IMR-90 (cell line): ENCODE measurements at regions not wholly inside any gene's neighbourhood (a gene's known extent, or its start where the extent isn't known, plus 50 kb on each side); places are given as distances from the start of the nearest gene placed in this dataset.

Experiments used
- CEBPB ChIP-seq: IDR thresholded peaks from 2 replicates; pipeline ENCODE4 v1.6.1; 2012; ENCODE audit warnings: low read depth, low read length, improper control_type of control experiment
- CTCF ChIP-seq: conservative IDR thresholded peaks from 2 replicates; pipeline ENCODE4 v1.5.1; 2012; ENCODE audit warnings: mild to moderate bottlenecking, low read depth, low read length, improper control_type of control experiment
- MAZ ChIP-seq: IDR thresholded peaks from 2 replicates; pipeline ENCODE4 v1.6.1; 2012; ENCODE audit warnings: low read depth, mild to moderate bottlenecking, low read length, improper control_type of control experiment, moderate library complexity, borderline replicate concordance
- POLR2A ChIP-seq: IDR thresholded peaks from 2 replicates; pipeline ENCODE4 v1.6.1; 2012; ENCODE audit warnings: mild to moderate bottlenecking, low read depth, low read length
- SMC3 ChIP-seq: fragments of 150-350 bp; IDR thresholded peaks from 2 replicates; pipeline ENCODE4 v1.6.1; 2016; ENCODE audit warnings: low read depth, mild to moderate bottlenecking, antibody characterized with exemption, low read length, moderate library complexity

GRCh38 chr10:123269675-123270074 is 115.5 kb downstream of the BUB3 start:
- no peak for TF ChIP-seq MAZ
- no peak for TF ChIP-seq CTCF
- TF ChIP-seq CEBPB = no peak
- no peak for TF ChIP-seq SMC3
- no peak for TF ChIP-seq POLR2A
